ENCODE measurements at regions not wholly inside any gene's neighbourhood (a gene's known extent, or its start where the extent isn't known, plus 50 kb on each side); places are given as distances from the start of the nearest gene placed in this dataset.
"Not testable (repeated sequence)": the region's sequence is repeated elsewhere in the genome, so short reads cannot be mapped to it uniquely, and the experiment has no call there.

GRCh38 chr5:116795189-116795588 lies 220.6 kb upstream of the SEMA6A start:
- no peak for DNase-seq

- no peak for DNase-seq
Measured at GRCh38 chr5:116789522-116789921, 214.9 kb upstream of the SEMA6A start.

GRCh38 chr5:116788851-116789403 lies 214.3 kb upstream of the SEMA6A start:
- DNase-seq: no peak

GRCh38 chr5:116787570-116787969 lies 212.9 kb upstream of the SEMA6A start:
- no peak for DNase-seq

GRCh38 chr5:116785106-116785505 lies 210.5 kb upstream of the SEMA6A start:
- no peak for DNase-seq

- DNase-seq: no peak
Measured at GRCh38 chr5:116779846-116780245, 205.2 kb upstream of the SEMA6A start.

GRCh38 chr5:116778651-116779280 lies 204.1 kb upstream of the SEMA6A start:
- DNase-seq: no peak

GRCh38 chr5:116778032-116778431 lies 203.4 kb upstream of the SEMA6A start:
- DNase-seq: no peak

GRCh38 chr5:116773926-116774325 lies 199.3 kb upstream of the SEMA6A start:
- no peak for DNase-seq

GRCh38 chr5:116772806-116773205 lies 198.2 kb upstream of the SEMA6A start:
- no peak for DNase-seq

GRCh38 chr5:116772152-116772501 lies 197.5 kb upstream of the SEMA6A start:
- DNase-seq: no peak

GRCh38 chr5:116771466-116772151 lies 197.0 kb upstream of the SEMA6A start:
- no peak for DNase-seq

- not testable (repeated sequence) for DNase-seq
Measured at GRCh38 chr5:116769953-116770352, 195.3 kb upstream of the SEMA6A start.

- no peak for DNase-seq
Measured at GRCh38 chr5:116769470-116769869, 194.8 kb upstream of the SEMA6A start.

GRCh38 chr5:116766470-116766947 lies 191.9 kb upstream of the SEMA6A start:
- no peak for DNase-seq

- DNase-seq: no peak
Measured at GRCh38 chr5:116765441-116765840, 190.8 kb upstream of the SEMA6A start.

GRCh38 chr5:116764941-116765340 lies 190.3 kb upstream of the SEMA6A start:
- no peak for DNase-seq

- DNase-seq: no peak
Measured at GRCh38 chr5:116763987-116764866, 189.6 kb upstream of the SEMA6A start.

GRCh38 chr5:116759860-116760640 lies 185.4 kb upstream of the SEMA6A start:
- no peak for DNase-seq

- no peak for DNase-seq
Measured at GRCh38 chr5:116757326-116757725, 182.7 kb upstream of the SEMA6A start.

GRCh38 chr5:116756531-116756930 lies 181.9 kb upstream of the SEMA6A start:
- no peak for DNase-seq

- DNase-seq: no peak
Measured at GRCh38 chr5:116754556-116754955, 179.9 kb upstream of the SEMA6A start.

GRCh38 chr5:116751684-116752083 lies 177.1 kb upstream of the SEMA6A start:
- no peak for DNase-seq
